ENCODE measurements at regions not wholly inside any gene's neighbourhood (a gene's known extent, or its start where the extent isn't known, plus 50 kb on each side); places are given as distances from the start of the nearest gene placed in this dataset.

GRCh38 chr18:44510390-44510789 is 170.3 kb upstream of the SETBP1 start:
- TF ChIP-seq, protein P1, sequence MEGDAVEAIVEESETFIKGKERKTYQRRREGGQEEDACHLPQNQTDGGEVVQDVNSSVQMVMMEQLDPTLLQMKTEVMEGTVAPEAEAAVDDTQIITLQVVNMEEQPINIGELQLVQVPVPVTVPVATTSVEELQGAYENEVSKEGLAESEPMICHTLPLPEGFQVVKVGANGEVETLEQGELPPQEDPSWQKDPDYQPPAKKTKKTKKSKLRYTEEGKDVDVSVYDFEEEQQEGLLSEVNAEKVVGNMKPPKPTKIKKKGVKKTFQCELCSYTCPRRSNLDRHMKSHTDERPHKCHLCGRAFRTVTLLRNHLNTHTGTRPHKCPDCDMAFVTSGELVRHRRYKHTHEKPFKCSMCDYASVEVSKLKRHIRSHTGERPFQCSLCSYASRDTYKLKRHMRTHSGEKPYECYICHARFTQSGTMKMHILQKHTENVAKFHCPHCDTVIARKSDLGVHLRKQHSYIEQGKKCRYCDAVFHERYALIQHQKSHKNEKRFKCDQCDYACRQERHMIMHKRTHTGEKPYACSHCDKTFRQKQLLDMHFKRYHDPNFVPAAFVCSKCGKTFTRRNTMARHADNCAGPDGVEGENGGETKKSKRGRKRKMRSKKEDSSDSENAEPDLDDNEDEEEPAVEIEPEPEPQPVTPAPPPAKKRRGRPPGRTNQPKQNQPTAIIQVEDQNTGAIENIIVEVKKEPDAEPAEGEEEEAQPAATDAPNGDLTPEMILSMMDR (IDR thresholded peaks at IDR 0.05; ENCODE audit: insufficient read depth, low read depth, low read length) = no peak
- TF ChIP-seq EZH2 (IDR thresholded peaks at IDR 0.05; ENCODE audit: insufficient read depth, low read length) = no peak
